NCI-H146 (cell line): ENCODE measurements at regions not wholly inside any gene's neighbourhood (a gene's known extent, or its start where the extent isn't known, plus 50 kb on each side); places are given as distances from the start of the nearest gene placed in this dataset.

Source experiments
- DNase-seq: peaks from one replicate; lab custom pipeline; 2025; lab: John Stamatoyannopoulos, UW

DNA sequence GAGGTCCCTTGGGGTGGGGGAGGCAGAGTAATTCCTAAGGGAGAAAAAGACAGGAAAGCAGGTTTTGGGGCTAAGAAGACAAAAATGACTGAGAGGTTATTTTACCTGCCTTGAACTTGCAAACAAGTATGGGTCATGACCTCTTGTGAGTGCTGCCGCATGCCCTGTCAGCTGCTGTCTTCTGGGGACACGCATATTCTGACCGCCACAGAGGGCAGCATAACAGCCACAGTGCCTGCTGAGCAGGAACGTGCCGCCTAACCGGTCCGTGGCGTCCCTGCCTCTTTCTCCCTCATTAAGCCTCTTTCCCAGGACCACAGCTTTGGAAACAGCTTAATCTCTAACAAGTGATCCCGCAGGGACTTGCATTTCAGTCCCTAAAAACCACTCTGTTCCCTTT, 51.3 kb upstream of the KCNA1 start:
- peak; percentile 73 for DNase-seq

DNA sequence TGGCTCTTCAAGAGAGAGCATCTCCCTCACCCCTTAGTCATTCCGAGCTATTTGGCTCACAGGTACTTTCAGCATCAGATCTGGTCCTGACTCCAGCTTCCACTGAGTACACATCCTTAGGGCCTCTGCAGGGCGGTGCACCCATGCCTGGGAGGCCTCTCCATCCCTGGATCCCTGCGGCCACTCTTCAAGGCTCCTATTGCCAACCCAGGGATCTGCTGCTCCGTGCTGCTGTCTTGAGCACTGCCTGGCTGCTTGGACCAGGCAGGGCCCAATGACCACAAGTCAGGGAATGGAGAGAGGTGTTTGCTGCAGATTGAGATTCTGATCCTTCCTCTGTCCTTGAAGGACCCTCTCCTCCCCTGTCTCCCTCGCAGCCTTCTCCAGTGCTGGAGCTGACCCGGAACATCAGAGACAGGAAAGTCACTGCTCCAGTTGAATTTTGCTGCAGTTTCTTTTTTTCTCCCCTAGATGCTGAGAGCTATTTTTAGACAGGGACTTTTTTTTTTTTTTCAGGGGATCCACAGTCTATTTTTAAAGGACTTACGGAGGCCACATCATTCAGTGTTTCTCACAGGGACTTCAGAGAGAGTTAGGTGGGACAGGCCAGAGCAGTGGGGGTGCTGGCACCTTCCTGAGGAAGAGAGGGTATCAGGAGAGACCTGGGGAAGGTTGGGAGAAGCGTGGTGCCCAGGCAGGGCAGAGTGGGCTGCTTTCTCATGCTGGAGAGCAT, 50.1 kb upstream of the KCNA1 start:
- no peak for DNase-seq
